Calu3 (cell line): ENCODE measurements at regions not wholly inside any gene's neighbourhood (a gene's known extent, or its start where the extent isn't known, plus 50 kb on each side); places are given as distances from the start of the nearest gene placed in this dataset.

ENCODE experiments used
- BruUV-seq: library from RNA; stranded (reverse); fragments of 400-500 nt; replicated peaks from 2 replicates; lab custom pipeline; 2021; lab: Mats Ljungman, UMichigan
- CTCF ChIA-PET: fragments of 300-600 bp; sonication (Branson Sonifier 250); formaldehyde crosslinking; loops from one replicate; lab custom pipeline; 2022; ENCODE audit warnings: antibody characterized with exemption; lab: Charles Lee
- DNase-seq: peaks from one replicate; pipeline ENCODE4 v3.0.0; 2022
- H3K27ac Mint-ChIP-seq: one replicate; pipeline ENCODE4 v1.8.0; 2022; ENCODE audit warnings: mixed read lengths; ENCODE audit not compliant: unreplicated experiment
- H3K27me3 Mint-ChIP-seq: one replicate; pipeline ENCODE4 v1.8.0; 2022; ENCODE audit warnings: mixed read lengths; ENCODE audit not compliant: unreplicated experiment
- H3K36me3 Mint-ChIP-seq: one replicate; pipeline ENCODE4 v1.8.0; 2022; ENCODE audit warnings: mild to moderate bottlenecking, moderate library complexity, mixed read lengths; ENCODE audit not compliant: insufficient read depth, unreplicated experiment
- H3K4me1 Mint-ChIP-seq: one replicate; pipeline ENCODE4 v1.8.0; 2022; ENCODE audit warnings: mild to moderate bottlenecking, low read depth, mixed read lengths; ENCODE audit not compliant: unreplicated experiment
- H3K4me3 Mint-ChIP-seq: one replicate; pipeline ENCODE4 v1.8.0; 2022; ENCODE audit warnings: mild to moderate bottlenecking, low read depth, moderate library complexity, mixed read lengths; ENCODE audit not compliant: unreplicated experiment
- H3K9me3 Mint-ChIP-seq: one replicate; pipeline ENCODE4 v1.8.0; 2022; ENCODE audit warnings: low read depth, mixed read lengths; ENCODE audit not compliant: unreplicated experiment
- CTCF ChIP-seq: fragments of 200-600 bp; IDR thresholded peaks from one replicate; pipeline ENCODE4 v1.8.0; 2022; ENCODE audit warnings: antibody characterized with exemption; ENCODE audit not compliant: unreplicated experiment
- intact Hi-C: fragments of 100-400 bp; cut with micrococcal nuclease; formaldehyde crosslinking; loops from one replicate; pipeline ENCODE4 v1.10.0; 2022; ENCODE audit not compliant: unreplicated experiment

- no TSS peak for BruUV-seq
- Mint-ChIP-seq H3K4me3 (no peak overlapping the region), H3K36me3 (no peaks in the 10 kb centered on the region), H3K4me1 (peaks cover 21% of the 10 kb centered on the region), H3K27me3 (no peaks in the 10 kb centered on the region), H3K27ac (no peak overlapping the region), H3K9me3 (no peaks in the 10 kb centered on the region)
- CTCF ChIA-PET, result no interaction called here
- intact Hi-C loops, result no loop called here
- no peak for TF ChIP-seq CTCF
- no peak for DNase-seq
These were observed 60.5 kb upstream of the C5orf46 start for GRCh38 chr5:147966829-147967228.

GRCh38 chr5:147966326-147966725, 60.0 kb upstream of the C5orf46 start:
- intact Hi-C loops, result no loop called here
- TF ChIP-seq CTCF, result no peak
- Mint-ChIP-seq H3K4me1 (peaks cover 26% of the 10 kb centered on the region), H3K9me3 (no peaks in the 10 kb centered on the region), H3K4me3 (no peak overlapping the region), H3K27ac (no peak overlapping the region), H3K27me3 (no peaks in the 10 kb centered on the region), H3K36me3 (no peaks in the 10 kb centered on the region)
- DNase-seq, result no peak
- no TSS peak for BruUV-seq
- CTCF ChIA-PET, result no interaction called here

GRCh38 chr5:147965715-147966114, 59.4 kb upstream of the C5orf46 start:
- Mint-ChIP-seq H3K9me3 (no peaks in the 10 kb centered on the region), H3K27ac (no peak overlapping the region), H3K36me3 (no peaks in the 10 kb centered on the region), H3K4me1 (peaks cover 30% of the 10 kb centered on the region), H3K4me3 (no peak overlapping the region), H3K27me3 (no peaks in the 10 kb centered on the region)
- CTCF ChIA-PET, result no interaction called here
- intact Hi-C loops, result no loop called here
- BruUV-seq, result no TSS peak
- no peak for TF ChIP-seq CTCF
- no peak for DNase-seq

GRCh38 chr5:147963948-147964693, 57.8 kb upstream of the C5orf46 start:
- Mint-ChIP-seq H3K27ac (peak overlapping the region; percentile 6), H3K27me3 (no peaks in the 10 kb centered on the region), H3K4me1 (peaks cover 30% of the 10 kb centered on the region), H3K4me3 (no peak overlapping the region), H3K36me3 (no peaks in the 10 kb centered on the region), H3K9me3 (no peaks in the 10 kb centered on the region)
- no TSS peak for BruUV-seq
- CTCF ChIA-PET, result interaction anchor here (1.4 kb wide), 1 partner anchor 9 kb away, joined by 6 read pairs; no protein-coding TSS in a partner anchor
- DNase-seq, result peak; percentile 21
- TF ChIP-seq CTCF, result no peak
- intact Hi-C loops, result loop anchor here (5.0 kb wide), 2 partner anchors 63 to 128 kb away; no protein-coding TSS in a partner anchor
